ENCODE measurements at regions not wholly inside any gene's neighbourhood (a gene's known extent, or its start where the extent isn't known, plus 50 kb on each side); places are given as distances from the start of the nearest gene placed in this dataset.

- TF ChIP-seq CTCF (IDR thresholded peaks at IDR 0.05; ENCODE audit: low read depth, low read length): no peak
- no peak for TF ChIP-seq EZH2phosphoT487 (IDR thresholded peaks at IDR 0.05; ENCODE audit: low read depth)
Measured at GRCh38 chr1:189921613-189922012, 556.1 kb downstream of the BRINP3 start.

All from OCI-LY3 (cell line).